CD4-positive, alpha-beta T cell treated with Interleukin-12 subunit alpha and Interleukin-12 subunit beta, for 1 hour (primary cell): ENCODE measurements at regions not wholly inside any gene's neighbourhood (a gene's known extent, or its start where the extent isn't known, plus 50 kb on each side); places are given as distances from the start of the nearest gene placed in this dataset.

Experiments
- DNase-seq: peaks from one replicate; pipeline ENCODE4 v3.0.0-alpha.2; 2020

DNA sequence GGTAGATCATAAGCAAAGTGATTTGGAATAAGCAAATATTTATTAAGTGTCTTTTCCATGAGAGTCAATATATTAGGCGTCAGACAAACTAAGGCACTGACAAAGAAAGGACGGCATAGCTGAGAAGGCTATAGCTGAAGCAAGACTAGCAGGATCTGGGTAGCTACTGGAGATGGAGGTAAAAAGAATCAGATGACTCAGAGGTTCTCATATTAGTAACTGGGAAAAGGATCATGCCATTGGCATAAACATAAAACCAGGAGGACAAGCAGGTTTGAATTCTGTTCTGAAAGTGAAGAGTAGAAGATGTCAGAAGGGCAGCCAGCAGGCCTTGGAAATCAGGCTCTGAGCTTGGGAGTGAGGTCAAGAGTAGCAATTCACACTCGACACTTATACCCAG is 531.9 kb downstream of the PTPRC start:
- no peak for DNase-seq

DNA sequence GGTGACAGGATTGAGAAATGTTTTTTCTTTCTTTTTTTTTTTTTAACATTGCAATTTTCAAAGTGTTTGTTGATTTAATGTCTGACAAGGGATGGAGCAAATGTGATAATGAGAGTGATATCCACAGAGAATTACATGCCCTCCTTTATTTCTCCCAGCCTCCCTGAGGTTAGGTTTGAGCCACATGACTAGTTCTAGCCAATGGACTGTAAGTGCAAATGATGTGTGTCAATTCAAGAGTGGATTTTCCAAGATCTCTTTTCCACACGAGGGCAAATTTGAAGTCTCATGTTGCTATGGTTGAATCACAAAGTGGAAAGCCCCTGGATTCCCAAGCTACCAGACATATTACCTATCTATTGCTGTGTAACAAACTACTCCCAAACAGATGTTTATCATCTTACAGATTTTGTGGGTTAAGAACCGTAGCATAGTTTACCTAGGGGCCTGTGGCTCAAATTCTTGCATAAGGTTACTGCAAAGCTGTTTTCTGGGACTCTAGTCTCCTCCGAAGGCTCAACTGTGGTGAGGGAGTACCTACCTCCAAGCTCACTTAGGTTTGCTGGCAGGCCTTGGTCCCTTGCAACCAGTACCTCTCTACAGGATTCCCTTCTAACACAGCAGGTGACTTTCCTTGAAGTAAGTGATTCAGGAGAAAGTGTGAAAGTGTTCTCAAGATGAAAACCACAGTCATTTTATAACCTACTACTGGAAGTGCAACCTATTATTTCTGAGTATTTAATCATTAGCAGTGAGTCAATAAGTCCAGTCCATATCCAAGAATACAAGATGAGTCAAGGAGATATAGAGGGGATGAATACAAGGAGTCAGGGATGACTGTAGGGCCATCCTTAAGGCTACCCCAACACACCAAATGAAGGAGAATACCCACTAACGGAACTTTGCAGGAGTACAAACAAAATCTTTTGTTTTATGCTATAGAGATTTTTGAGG is 533.6 kb downstream of the PTPRC start:
- DNase-seq = peak; percentile 12

GRCh38 chr1:199173356-199173755 is 534.5 kb downstream of the PTPRC start:
- DNase-seq = peak; percentile 61

GRCh38 chr1:199174336-199174735 is 535.5 kb downstream of the PTPRC start:
- no peak for DNase-seq

DNA sequence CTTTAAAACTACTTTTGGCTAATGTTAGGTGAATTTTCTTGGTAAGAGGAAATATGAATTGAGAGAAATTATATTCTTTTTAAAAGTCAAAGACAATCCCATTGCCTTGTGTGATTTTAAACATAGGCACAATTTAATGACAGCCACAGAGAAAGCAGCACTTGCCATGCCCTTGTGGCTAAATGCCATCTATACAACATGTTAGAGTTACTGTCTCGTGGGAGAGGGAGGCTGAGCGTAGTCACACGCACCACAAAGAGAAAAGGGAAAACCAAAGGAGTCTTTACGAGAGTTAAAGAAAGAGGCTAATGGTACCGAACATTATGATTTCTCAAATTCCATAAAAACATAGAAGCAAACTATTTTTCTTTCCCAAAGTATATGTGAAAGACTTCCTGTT is 537.9 kb downstream of the PTPRC start:
- no peak for DNase-seq

GRCh38 chr1:199177241-199177640 is 538.4 kb downstream of the PTPRC start:
- DNase-seq = no peak

GRCh38 chr1:199178646-199179045 is 539.8 kb downstream of the PTPRC start:
- DNase-seq = no peak

DNA sequence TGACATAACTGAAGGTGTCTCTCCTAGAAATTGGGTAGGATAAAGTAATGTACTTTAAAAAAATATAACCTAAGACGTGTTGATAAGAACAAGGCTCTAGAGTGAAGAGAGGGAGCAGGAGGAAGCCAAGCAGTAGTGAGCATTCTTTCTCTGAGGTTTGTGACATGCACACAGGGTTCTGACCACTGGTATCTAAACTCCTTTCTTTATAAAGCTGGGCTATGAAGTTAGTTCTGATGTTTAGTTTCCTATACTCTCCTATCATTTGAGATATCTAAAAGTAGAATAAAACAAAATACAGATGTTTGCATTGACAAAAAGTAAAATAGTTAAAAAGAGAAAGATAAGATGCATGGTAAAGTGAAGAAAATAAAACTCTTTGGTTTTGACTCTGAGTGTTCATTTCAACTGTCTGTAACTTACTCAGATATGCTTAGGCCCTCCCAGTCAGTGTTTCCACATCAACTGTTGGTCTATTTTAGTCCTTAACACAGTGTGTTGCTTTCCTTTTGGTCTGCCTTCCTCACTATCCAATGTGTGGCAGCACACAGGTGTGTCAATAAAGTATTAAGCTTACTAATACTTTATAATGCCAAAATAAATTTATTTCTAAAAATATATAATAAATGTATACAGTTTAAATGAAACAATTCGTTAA is 543.5 kb downstream of the PTPRC start:
- DNase-seq = no peak

DNA sequence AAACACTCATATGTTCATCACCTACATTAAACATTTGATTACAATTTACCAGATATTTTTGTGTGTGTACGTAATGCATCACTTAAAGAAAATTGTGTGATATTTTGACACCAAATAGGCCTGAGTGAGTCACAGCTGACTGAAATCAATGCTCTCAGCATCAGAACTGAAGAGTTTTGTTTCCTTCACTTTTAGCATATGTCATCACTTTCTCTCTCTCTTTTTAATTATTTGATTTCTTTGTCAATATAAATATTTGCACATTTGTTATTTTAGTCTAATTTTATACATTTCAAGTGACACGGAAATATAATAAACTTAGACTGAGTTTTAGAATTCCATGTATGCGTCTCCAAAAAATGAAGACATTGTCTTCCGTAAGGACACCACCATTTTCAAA is 545.3 kb downstream of the PTPRC start:
- DNase-seq = no peak

DNA sequence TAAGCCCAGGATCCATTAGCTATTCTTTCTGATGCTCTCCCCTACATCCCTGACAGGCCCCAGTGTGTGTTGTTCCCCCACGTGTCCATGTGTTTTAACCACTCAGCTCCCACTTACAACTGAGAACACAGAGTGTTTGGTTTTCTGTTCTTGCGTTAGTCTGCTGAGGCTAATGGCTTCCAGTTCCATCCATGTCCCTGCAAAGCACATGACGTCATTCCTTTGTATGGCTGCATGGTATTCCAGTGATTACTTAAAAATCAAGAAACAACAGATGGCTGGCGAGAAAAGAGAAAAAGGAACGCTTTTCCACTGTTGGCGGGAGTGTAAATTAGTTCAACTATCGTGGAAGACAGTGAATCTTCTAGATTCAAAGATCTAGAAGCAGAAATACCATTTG is 556.0 kb downstream of the PTPRC start:
- DNase-seq = no peak

- DNase-seq = no peak
Observed at GRCh38 chr1:199197695-199198094, 558.9 kb downstream of the PTPRC start.

DNA sequence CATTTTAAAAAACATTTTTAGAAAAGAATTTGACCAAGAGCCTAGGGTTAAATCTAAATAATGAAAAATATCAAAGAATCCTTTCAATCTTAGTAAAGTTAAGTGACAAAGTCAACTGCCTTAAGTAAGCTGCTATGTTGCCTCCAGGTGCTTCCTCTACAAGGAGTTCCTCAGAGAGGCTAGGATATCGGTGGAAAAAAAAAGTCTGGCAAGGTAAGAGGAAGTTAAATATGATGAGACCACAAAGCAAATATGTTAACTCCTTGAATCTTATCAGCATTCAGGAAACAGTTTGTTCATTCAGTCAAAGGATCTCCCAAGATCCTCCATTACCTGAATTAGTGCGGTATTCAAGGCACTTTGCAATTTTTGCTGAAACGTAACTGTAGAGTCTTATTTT is 563.5 kb downstream of the PTPRC start:
- no peak for DNase-seq

GRCh38 chr1:199204231-199204630 is 565.4 kb downstream of the PTPRC start:
- DNase-seq = no peak

- DNase-seq = no peak
Observed at GRCh38 chr1:199205740-199206441, 567.1 kb downstream of the PTPRC start.

DNA sequence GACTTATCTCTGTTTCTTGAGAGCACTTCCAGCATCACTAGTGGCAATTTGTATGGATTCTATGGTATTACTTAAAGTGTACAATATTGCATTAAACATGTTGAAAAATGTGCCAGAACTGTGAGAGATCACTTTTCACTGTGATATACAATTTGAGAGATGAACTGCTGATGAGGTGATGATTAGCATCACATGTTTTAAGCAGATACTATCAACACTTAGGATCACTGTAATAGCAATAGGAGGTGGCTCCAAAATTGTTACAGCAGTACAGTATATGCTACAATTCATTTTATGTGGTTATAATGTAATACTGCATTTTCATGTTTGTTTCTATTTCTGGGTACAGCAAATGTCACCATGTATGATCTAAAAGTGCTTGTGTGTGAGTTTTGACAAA is 570.0 kb downstream of the PTPRC start:
- DNase-seq = no peak

GRCh38 chr1:199218065-199218464 is 579.2 kb downstream of the PTPRC start:
- peak; percentile 27 for DNase-seq

DNA sequence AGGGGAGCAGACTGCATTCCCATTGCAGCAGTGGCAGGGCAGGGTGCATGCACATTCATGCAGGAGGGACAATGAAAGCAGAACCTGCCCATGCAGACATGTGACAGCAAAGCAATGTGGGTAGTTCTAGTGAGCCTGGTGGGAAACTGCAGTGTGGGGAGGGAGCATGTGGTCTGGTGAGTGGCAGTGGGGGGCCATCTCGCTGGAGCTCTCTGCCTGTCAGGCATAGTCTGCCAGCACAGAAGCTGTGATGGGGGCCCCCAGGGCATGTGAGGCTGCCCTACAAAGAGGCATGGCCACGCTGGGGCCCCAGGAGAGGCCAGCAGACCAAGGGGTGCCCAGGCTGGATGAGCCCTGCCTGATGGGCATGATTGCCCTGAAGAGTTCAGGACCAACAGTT is 579.7 kb downstream of the PTPRC start:
- no peak for DNase-seq

DNA sequence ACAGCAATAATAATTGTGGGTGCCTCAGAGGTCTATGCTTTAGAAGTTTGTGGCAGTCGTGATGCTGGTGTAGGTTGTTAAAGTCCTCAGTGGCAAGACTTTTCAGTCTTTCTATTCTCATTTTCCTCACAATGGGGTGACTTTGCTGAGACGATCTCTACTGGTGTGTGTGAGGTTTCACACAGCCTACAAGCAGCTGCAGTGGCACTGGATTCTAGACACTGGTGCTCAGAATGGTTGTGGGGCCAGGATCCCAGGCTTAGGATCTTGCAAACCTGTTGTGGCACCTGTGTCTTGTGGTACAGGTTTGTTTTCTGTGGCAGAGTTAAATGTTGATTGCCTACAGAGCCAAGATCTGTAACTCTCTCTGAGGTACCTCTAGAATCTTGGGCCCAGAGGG is 581.2 kb downstream of the PTPRC start:
- no peak for DNase-seq

- no peak for DNase-seq
Observed at GRCh38 chr1:199221371-199222150, 582.7 kb downstream of the PTPRC start.

DNA sequence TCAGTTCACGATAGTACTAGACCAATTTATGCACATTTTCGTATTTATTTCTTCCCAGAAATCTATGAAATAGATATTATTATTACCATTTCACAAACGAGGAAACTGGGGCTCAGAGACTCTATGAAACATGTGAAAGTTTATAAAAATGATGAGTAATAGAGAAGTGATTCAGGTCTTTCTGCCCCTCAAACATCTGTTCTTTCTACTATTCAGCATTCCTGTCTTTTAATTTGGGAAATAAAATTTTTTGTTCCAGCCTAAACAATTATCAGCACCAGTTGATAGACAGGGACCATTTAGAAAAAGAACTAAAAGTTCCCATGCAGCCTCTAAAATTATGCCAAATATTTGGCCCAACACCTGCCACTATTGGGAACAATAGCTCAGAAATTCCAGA is 585.1 kb downstream of the PTPRC start:
- DNase-seq = no peak

DNA sequence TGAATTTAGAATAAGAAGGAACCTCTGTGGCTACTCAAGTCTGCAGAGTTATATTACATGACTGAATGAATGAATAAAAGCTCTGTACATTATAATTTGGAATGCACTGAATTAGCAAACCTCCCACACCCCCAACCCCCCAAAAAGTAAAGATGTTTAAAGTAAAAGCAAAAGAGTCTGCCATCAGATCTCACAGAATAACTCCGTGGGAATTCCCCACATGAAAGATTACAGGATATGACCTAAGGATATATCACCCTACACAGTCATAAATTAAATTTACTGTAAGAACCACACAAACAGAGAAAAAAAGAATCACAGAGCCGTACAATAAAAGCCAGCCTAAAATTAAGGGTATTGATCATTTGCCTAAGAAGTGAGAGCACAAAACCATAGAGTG is 587.3 kb downstream of the PTPRC start:
- peak; percentile 53 for DNase-seq

- DNase-seq = no peak
Observed at GRCh38 chr1:199242147-199242546, 603.3 kb downstream of the PTPRC start.

- no peak for DNase-seq
Observed at GRCh38 chr1:199242601-199243000, 603.8 kb downstream of the PTPRC start.
